DND-41 (cell line): ENCODE measurements at regions not wholly inside any gene's neighbourhood (a gene's known extent, or its start where the extent isn't known, plus 50 kb on each side); places are given as distances from the start of the nearest gene placed in this dataset.
"Not testable (repeated sequence)": the region's sequence is repeated elsewhere in the genome, so short reads cannot be mapped to it uniquely, and the experiment has no call there.

Experiments
- ATAC-seq: fragments of 200-7000 bp; cut with Tn5 transposase; 3 replicates; pipeline ENCODE4 v1.9.1; 2021; ENCODE audit warnings: low read depth; ENCODE audit not compliant: insufficient read depth
- DNase-seq: peaks from one replicate; pipeline ENCODE4 v3.0.0-alpha.2; 2020
- H2AFZ ChIP-seq: 2 replicates; pipeline ENCODE4 v1.6.0; 2012; ENCODE audit warnings: low read depth, low read length
- H3K27ac ChIP-seq: 2 replicates; pipeline ENCODE4 v1.5.1; 2012; ENCODE audit warnings: low read length, inconsistent platforms
- H3K27me3 ChIP-seq: fragments of 200-600 bp; sonication (generic); 2 replicates; pipeline ENCODE4 v1.6.0; 2012; ENCODE audit warnings: low read length, mild to moderate bottlenecking, inconsistent platforms; ENCODE audit not compliant: insufficient read depth, poor library complexity
- H3K36me3 ChIP-seq: 2 replicates; pipeline ENCODE4 v1.5.1; 2012; ENCODE audit warnings: low read length, inconsistent platforms; ENCODE audit not compliant: insufficient read depth
- H3K4me1 ChIP-seq: 2 replicates; pipeline ENCODE4 v1.5.1; 2012; ENCODE audit warnings: mild to moderate bottlenecking, low read length; ENCODE audit not compliant: insufficient read depth
- H3K4me2 ChIP-seq: 2 replicates; pipeline ENCODE4 v1.6.0; 2012; ENCODE audit warnings: mild to moderate bottlenecking, moderate library complexity, low read length, inconsistent platforms; ENCODE audit not compliant: insufficient read depth
- H3K4me3 ChIP-seq, 2 experiments: fragments of 200-600 bp in 1 of 2; shearing (Covaris generic) in 1 of 2; 2 replicates each; pipeline ENCODE4 v1.5.1; 2012 to 2016; ENCODE audit warnings: inconsistent platforms in 2 of 2, low read length in 2 of 2, mild to moderate bottlenecking in 2 of 2, low read depth in 1 of 2, moderate library complexity in 1 of 2
- H3K79me2 ChIP-seq: 2 replicates; pipeline ENCODE4 v1.6.0; 2012; ENCODE audit warnings: low read length, inconsistent platforms; ENCODE audit not compliant: insufficient read depth
- H3K9ac ChIP-seq: 2 replicates; pipeline ENCODE4 v1.6.0; 2012; ENCODE audit warnings: low read depth, mild to moderate bottlenecking, inconsistent platforms, low read length, moderate library complexity
- H3K9me3 ChIP-seq: 2 replicates; pipeline ENCODE4 v1.5.1; 2012; ENCODE audit warnings: low read length, moderate library complexity, mild to moderate bottlenecking, inconsistent platforms; ENCODE audit not compliant: insufficient read depth, severe bottlenecking
- H4K20me1 ChIP-seq: 2 replicates; pipeline ENCODE4 v1.6.0; 2012; ENCODE audit warnings: low read length; ENCODE audit not compliant: insufficient read depth
- EZH2 ChIP-seq: IDR thresholded peaks from 3 replicates; pipeline ENCODE4 v1.6.1; 2012; ENCODE audit warnings: borderline replicate concordance, low read depth, mild to moderate bottlenecking, moderate library complexity, low read length, inconsistent platforms; ENCODE audit not compliant: severe bottlenecking
- TF ChIP-seq, protein P1 (sequence below): IDR thresholded peaks from 2 replicates; pipeline ENCODE4 v1.5.1; 2012; ENCODE audit warnings: borderline replicate concordance, low read length, moderate library complexity, mild to moderate bottlenecking; ENCODE audit not compliant: poor library complexity, severe bottlenecking; ENCODE audit errors: extremely low read depth

DNA sequence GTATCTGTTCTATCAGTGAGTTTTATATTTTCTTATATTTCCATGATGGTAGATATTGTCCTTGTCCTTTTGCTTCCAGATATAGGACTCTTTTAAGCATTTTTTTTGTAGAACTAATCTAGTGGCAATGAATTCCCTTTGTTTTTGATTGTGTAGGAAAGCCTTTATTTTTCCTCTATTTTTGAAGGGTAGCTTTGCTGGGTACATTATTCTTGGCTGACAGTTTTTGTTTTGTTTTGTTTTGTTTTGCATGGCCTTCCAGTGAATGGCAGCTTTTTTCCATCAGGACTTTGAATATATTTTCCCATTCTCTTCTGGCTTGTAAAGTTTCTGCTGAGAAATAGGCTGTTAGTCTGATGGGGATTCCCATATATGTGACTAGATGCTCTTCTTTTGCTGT, 70.2 kb upstream of the MUCL1 start:
- no peaks in the 10 kb centered on the region for H3K27me3 ChIP-seq
- no peak overlapping the region for H3K27ac ChIP-seq
- no peaks in the 10 kb centered on the region for H3K4me1 ChIP-seq
- no peak overlapping the region for H2AFZ ChIP-seq
- no peaks in the 10 kb centered on the region for H4K20me1 ChIP-seq
- no peak overlapping the region for H3K4me3 ChIP-seq
- peaks cover 3% of the 10 kb centered on the region for H3K9me3 ChIP-seq
- no peak overlapping the region for H3K4me2 ChIP-seq
- no peak for TF ChIP-seq EZH2
- TF ChIP-seq, protein P1, sequence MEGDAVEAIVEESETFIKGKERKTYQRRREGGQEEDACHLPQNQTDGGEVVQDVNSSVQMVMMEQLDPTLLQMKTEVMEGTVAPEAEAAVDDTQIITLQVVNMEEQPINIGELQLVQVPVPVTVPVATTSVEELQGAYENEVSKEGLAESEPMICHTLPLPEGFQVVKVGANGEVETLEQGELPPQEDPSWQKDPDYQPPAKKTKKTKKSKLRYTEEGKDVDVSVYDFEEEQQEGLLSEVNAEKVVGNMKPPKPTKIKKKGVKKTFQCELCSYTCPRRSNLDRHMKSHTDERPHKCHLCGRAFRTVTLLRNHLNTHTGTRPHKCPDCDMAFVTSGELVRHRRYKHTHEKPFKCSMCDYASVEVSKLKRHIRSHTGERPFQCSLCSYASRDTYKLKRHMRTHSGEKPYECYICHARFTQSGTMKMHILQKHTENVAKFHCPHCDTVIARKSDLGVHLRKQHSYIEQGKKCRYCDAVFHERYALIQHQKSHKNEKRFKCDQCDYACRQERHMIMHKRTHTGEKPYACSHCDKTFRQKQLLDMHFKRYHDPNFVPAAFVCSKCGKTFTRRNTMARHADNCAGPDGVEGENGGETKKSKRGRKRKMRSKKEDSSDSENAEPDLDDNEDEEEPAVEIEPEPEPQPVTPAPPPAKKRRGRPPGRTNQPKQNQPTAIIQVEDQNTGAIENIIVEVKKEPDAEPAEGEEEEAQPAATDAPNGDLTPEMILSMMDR, result no peak
- H3K9ac ChIP-seq, result no peak overlapping the region
- ATAC-seq (no peak), DNase-seq (no peak)
- H3K36me3 ChIP-seq, result no peaks in the 10 kb centered on the region
- H3K79me2 ChIP-seq, result no peaks in the 10 kb centered on the region

DNA sequence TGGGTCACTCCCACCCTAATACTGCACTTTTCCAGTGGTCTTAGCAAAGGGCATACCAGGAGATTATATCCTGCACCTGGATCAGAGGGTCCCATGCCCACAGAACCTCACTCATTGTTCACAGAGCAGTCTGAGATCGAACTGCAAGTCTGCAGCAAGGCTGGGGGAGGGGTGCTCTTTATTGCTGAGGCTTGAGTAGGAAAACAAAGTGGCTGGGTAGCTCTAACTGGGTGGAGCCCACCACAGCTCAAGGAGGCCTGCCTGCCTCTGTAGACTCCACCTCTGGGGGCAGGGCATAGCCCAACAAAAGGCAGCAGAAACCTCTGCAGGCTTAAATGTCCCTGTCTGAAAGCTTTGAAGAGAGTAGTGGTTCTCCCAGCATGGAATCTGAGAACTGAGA, 77.3 kb upstream of the MUCL1 start:
- H2AFZ ChIP-seq, H3K4me1 ChIP-seq, DNase-seq, H3K4me2 ChIP-seq, H4K20me1 ChIP-seq, ATAC-seq, H3K4me3 ChIP-seq, H3K27ac ChIP-seq, H3K36me3 ChIP-seq, H3K9ac ChIP-seq, H3K9me3 ChIP-seq, H3K27me3 ChIP-seq, H3K79me2 ChIP-seq: not testable (repeated sequence)

DNA sequence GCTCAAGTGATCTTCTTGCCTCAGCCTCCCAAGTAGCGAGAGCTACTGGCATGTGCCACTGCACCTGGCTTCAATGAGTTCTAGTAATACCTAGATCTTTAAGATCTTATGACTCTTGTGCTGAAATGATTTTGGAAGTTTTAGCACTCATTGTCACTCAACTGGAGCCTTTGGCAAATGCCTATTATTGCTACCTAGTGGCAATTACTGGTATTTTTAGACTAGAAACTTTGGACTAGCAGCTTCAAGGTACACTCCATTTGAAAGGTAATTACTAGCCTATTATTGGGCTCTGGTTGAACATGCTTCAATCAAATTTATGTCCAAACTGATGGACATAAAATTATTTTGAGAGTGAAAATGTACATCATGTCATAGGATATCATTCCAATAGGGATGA, 80.7 kb upstream of the MUCL1 start:
- Histone ChIP-seq H4K20me1 (no peaks in the 10 kb centered on the region), H3K4me2 (no peak overlapping the region), H3K27me3 (no peaks in the 10 kb centered on the region), H3K4me1 (no peaks in the 10 kb centered on the region), H3K4me3 (no peak overlapping the region), H3K79me2 (no peaks in the 10 kb centered on the region), H3K9me3 (peaks cover 2% of the 10 kb centered on the region), H3K27ac (no peak overlapping the region), H3K9ac (no peak overlapping the region), H3K36me3 (no peaks in the 10 kb centered on the region), H2AFZ (no peak overlapping the region)
- DNase-seq (no peak), ATAC-seq (no peak)
- TF ChIP-seq EZH2, result no peak
- TF ChIP-seq, protein P1, result peak; percentile 7

DNA sequence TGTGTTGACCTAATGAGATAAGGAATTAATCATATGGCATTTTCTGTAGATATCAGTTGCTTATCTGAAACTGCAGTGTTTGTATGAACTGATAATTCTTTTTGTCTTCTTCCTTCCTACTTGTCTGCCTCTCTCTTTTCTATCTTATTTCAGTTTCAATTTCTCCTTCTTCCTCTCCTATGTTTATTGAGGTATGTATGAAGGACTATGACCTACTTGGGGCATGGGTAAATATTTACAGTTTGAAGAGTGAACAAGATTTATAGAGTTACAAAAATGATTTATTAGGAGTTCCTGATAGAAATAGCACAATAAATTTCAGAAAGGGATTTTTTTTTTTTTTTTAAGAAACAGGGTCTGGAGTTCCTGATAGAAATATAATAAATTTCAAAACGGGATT, 88.7 kb upstream of the MUCL1 start:
- Histone ChIP-seq H2AFZ (0 out of 2 replicates have a peak overlapping the region, but pooled peaks have one; percentile 30), H3K27ac (no peak overlapping the region), H3K79me2 (no peaks in the 10 kb centered on the region), H4K20me1 (no peaks in the 10 kb centered on the region), H3K4me1 (peaks cover 15% of the 10 kb centered on the region; the same call in 1 of the 2 replicates), H3K4me3 (no peak overlapping the region), H3K4me2 (no peak overlapping the region), H3K27me3 (no peaks in the 10 kb centered on the region), H3K9ac (no peak overlapping the region), H3K9me3 (no peaks in the 10 kb centered on the region), H3K36me3 (no peaks in the 10 kb centered on the region)
- DNase-seq (no peak), ATAC-seq (no peak)
- TF ChIP-seq, protein P1, result no peak
- no peak for TF ChIP-seq EZH2
